ENCODE measurements at regions not wholly inside any gene's neighbourhood (a gene's known extent, or its start where the extent isn't known, plus 50 kb on each side); places are given as distances from the start of the nearest gene placed in this dataset.

GRCh38 chr7:22911889-22912288 is 89.2 kb upstream of the TOMM7 start:
- DNase-seq (ENCODE audit: low read depth in 2 of 2): no peak

- DNase-seq (ENCODE audit: low read depth in 2 of 2): no peak
These were observed 87.3 kb upstream of the TOMM7 start for GRCh38 chr7:22909917-22910316.

GRCh38 chr7:22907805-22908204 is 85.2 kb upstream of the TOMM7 start:
- DNase-seq (ENCODE audit: low read depth in 2 of 2): no peak

DNA sequence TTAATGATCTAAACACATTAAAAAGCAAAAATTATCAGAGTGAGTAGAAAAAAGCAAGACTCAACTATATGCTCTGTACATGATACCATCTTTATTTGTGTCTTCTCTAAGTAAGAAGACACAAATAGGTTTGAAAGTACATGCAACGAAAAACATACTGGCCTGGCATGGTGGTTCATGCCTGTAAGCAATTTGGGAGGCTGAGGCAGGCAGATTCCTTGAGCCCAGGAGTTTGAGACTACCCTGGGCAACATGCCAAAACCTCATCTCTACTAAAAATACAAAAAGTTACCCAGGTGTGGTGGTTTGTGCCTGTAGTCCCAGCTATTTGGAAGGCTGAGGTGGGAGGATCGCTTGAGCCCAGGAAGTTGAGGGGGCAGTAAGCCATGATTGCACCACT is 78.1 kb upstream of the TOMM7 start:
- DNase-seq (ENCODE audit: low read depth in 2 of 2): no peak

- DNase-seq (ENCODE audit: low read depth in 2 of 2): no peak
These were observed 77.5 kb upstream of the TOMM7 start for GRCh38 chr7:22900101-22900500.

- no peak for DNase-seq (ENCODE audit: low read depth in 2 of 2)
These were observed 74.3 kb upstream of the TOMM7 start for GRCh38 chr7:22896917-22897316.

- no peak for DNase-seq (ENCODE audit: low read depth in 2 of 2)
These were observed 73.1 kb upstream of the TOMM7 start for GRCh38 chr7:22895828-22896165.

DNA sequence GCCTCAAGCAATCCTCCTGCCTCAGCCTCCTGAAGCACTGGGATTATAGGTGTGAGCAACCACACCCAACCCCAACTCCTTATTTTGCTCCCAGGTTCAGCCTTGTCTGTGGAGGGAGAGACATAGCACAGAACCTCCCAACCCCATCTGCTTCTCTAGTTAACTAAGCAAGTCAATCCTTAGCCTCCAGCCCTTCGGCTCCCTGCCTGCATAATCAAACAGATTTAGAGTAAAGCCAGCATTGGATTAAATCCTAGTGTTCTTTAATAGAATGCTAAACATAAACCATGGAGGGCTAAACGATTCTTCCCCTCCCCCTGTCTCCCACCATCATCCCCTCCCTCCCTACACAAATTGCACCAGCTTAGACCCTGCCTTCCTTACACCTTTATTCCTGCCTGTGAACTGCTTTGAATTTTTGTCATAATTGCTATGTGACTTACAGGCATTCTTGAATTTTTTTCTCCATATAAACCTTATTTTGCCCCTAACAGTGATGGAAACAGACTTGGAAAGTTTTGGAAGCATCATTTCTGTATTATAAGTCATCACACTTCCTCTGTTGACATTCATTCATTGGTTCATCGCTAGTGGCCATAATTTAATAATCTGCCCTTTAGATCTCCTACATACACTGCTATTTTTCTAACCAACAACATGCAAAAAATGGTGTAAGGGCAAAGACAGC is 72.6 kb upstream of the TOMM7 start:
- DNase-seq (ENCODE audit: low read depth in 2 of 2): no peak

- DNase-seq (ENCODE audit: low read depth in 2 of 2): no peak
These were observed 71.9 kb upstream of the TOMM7 start for GRCh38 chr7:22894546-22894945.

DNA sequence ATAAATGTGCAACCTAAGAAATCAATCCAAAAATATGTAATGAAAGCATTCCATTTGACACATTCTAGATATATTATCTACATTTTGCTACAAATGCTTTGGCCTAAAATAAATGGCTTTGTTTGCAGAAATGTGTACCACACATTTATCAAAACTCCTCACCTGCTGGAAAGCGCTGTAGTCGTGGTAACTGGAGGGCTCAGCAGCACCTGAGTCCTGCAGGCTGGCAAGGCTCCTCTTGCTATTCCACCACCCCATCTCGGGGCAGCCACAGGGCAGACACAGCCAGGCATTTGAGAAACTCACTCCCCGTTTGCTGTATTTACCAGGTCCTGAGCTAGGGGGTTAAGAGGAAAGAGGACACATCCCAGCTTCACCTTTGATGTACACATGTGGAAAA is 68.1 kb upstream of the TOMM7 start:
- no peak for DNase-seq (ENCODE audit: low read depth in 2 of 2)

GRCh38 chr7:22885797-22886261 is 63.2 kb upstream of the TOMM7 start:
- peak; percentile 30 to 40 for DNase-seq (ENCODE audit: low read depth in 2 of 2)

DNA sequence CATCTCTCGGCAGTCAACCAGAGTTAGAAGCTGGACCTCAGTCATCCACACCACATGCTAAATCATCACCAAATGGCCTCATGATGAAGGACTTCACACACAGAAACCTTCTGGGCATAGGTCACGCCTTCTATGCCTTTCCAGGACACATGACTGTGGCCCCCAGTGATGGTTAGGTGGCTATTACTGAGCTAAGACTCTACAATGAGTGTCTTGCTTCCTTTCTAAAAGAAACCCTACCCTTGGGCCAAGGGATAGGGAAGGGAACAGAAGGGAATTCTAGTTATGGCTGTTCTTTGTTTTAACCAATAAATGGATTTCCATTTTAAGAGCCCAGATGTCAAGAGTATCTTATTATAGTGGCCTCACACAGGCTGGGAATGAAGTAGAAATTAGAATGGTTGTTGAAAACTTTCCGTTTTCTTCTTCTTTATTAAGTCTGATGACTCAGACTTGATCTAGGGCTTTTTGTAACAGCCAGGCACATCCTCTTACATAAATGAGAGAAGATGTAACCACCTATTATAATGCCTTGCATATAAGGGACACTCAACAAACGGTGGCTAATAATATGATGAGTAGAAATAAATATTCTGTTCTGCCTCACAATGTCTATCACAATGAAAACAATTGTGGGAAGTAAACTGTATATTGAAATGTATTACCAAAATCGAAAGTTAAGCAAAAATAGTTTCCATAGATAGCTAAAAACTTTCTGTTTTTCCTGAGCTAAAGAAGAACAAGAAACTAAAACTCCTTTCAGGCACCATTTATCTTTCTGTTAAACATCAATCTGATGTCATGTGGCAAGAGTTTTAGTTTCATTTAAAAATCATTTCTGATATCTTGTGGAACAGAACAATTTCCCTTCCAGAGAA is 62.5 kb upstream of the TOMM7 start:
- no peak for DNase-seq (ENCODE audit: low read depth in 2 of 2)

GRCh38 chr7:22882106-22882505 is 59.5 kb upstream of the TOMM7 start:
- DNase-seq (ENCODE audit: low read depth in 2 of 2): no peak

DNA sequence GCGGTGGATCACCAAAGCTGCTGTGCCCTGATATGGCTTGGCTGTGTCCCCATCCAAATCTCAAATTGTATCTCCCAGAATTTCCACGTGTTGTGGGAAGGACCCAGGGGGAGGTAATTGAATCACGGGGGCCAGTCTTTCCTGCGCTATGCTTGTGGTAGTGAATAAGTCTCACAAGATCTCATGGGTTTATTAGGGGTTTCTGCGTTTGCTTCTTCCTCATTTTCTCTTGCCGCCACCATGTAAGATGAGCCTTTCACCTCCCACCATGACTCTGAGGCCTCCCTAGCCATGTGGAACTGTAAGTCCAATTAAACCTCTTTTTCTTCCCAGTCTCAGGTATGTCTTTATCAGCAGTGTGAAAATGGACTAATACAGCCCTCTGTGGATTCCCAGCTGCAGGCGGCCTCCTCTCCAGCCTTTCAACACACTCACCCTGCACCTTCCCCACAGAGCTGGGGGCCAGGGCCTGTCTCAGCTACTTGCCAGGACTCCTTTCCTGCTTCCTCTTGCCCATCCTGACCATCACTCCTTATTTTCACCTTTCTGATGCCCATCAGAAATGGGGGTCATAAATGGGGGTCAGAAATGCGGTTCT is 57.2 kb upstream of the TOMM7 start:
- DNase-seq (ENCODE audit: low read depth in 2 of 2): no peak

DNA sequence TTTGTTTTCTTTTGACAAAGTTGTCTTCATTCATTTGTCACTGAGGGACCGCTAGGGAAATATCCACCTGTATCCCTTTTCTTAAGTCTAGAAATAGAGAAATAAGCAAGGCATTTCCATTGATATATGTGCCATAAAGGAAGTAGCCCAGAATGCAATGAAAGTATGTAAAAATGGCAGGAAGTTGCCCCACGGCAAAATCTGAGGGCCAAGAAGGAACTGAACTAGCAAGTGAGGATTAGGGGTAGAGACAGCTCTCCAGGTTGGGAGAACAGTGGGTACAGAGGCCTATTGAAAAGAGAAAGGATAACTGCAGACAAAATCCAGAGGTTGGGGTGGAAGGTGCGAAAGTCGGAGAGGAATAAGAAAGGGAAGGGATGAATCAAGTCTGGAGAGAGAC is 56.6 kb upstream of the TOMM7 start:
- DNase-seq (ENCODE audit: low read depth in 2 of 2): no peak

DNA sequence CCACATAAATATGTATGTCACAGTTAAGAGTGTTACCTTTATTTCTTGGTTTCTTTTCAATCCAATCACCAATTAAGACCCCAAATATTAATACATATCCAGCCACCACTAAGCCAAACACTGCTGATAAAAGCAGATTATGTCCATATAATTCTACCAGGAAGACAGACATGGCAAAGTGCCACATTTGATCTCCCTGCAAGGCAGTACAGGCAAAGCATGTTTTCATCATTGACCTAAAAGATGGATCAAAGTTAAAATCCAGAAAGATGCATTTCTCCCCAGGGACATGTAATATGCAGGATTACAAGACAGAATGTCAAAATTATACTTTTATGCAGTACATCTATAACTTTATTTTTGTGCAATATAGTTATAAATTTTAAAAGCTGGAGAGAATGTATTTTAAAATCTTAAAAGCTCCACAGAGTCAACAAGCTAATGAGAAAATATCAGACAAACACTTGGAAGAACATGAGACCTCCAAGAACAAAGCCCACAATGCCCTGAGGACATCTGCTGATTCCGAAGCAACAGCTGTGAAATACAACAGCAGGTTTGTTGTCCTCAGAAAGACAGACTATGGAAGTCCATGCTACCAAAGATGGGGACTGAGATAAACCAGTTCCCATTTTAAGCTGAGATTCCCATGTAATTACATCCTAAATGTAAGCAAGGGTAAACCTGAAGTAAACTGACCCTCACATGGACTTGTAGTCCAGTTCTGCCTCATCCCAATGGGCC is 54.5 kb upstream of the TOMM7 start:
- DNase-seq (ENCODE audit: low read depth in 2 of 2): no peak

DNA sequence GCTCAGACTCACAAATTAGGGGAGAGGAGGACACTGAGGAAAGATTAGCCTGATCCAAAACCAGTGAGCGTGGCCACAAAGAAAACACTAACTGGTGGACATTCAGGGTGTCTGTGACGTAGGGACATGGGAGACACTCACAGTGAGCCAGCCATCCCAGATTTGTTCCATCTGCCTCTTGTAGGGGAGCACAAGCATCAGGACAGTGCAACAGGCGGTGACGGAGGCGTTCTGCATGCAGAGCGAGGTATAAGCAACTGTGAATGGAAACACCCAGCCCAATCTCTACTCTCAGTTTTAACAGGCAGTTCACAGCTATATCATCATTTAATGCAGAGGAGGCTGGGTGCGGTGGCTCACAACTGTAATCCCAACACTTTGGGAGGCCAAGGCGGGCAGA is 52.8 kb upstream of the TOMM7 start:
- no peak for DNase-seq (ENCODE audit: low read depth in 2 of 2)

GRCh38 chr7:22874904-22875303 is 52.3 kb upstream of the TOMM7 start:
- no peak for DNase-seq (ENCODE audit: low read depth in 2 of 2)

All from stimulated activated CD8-positive, alpha-beta memory T cell treated with anti-CD3 and anti-CD28 coated beads, Interleukin-2, amount 100 ng/mL, for 48 hours (primary cell).